B cell (primary cell): ENCODE measurements at regions not wholly inside any gene's neighbourhood (a gene's known extent, or its start where the extent isn't known, plus 50 kb on each side); places are given as distances from the start of the nearest gene placed in this dataset.

ENCODE experiments used
- ATAC-seq: fragments of 200-7000 bp; cut with Tn5 transposase; one replicate; pipeline ENCODE4 v1.10.0; 2021; ENCODE audit warnings: low read depth, mild to moderate bottlenecking, moderate number of reproducible peaks, moderate library complexity
- CTCF ChIA-PET: fragments of 350-600 bp; sonication (Branson Sonifier 250); formaldehyde crosslinking; loops from one replicate; lab custom pipeline; 2021; ENCODE audit warnings: antibody characterized with exemption, inconsistent platforms; lab: Charles Lee
- POLR2A ChIA-PET: fragments of 350-600 bp; sonication (Branson Sonifier 250); formaldehyde crosslinking; loops from one replicate; lab custom pipeline; 2021; ENCODE audit warnings: antibody characterized with exemption; lab: Charles Lee
- DNase-seq: peaks from one replicate; pipeline ENCODE4 v3.0.0; 2013
- H2AFZ ChIP-seq: 2 replicates; pipeline ENCODE4 v1.6.1; 2012; ENCODE audit warnings: mild to moderate bottlenecking, low read depth, low read length; ENCODE audit not compliant: insufficient read depth, poor library complexity, severe bottlenecking
- H3K27ac ChIP-seq, 2 donors: 1 replicate in 1 of 2; 2 replicates in 1 of 2; pipeline ENCODE4 v1.5.1; 2012 to 2013; ENCODE audit warnings: low read length in 2 of 2, mild to moderate bottlenecking in 2 of 2, moderate library complexity in 1 of 2
- H3K27me3 ChIP-seq, 4 experiments: fragments of 200-600 bp in 1 of 4; sonication (generic) in 1 of 4; replicated peaks in 1 of 4; 1 replicate in 2 of 4; 2 replicates in 2 of 4; pipeline versions ENCODE4 v1.6.1 to v1.7.0; 2013 to 2016; ENCODE audit warnings: low read length in 3 of 4, mild to moderate bottlenecking in 2 of 4, mixed read lengths in 1 of 4, moderate library complexity in 1 of 4; ENCODE audit not compliant: insufficient read depth in 4 of 4, control insufficient read depth in 3 of 4; ENCODE audit errors: control extremely low read depth in 1 of 4
- H3K36me3 ChIP-seq, 2 experiments: replicated peaks in 1 of 2; 1 replicate in 1 of 2; 2 replicates in 1 of 2; pipeline versions ENCODE4 v1.6.1 to v1.7.1; 2013; ENCODE audit warnings: low read length in 1 of 2; ENCODE audit not compliant: insufficient read depth in 2 of 2, control insufficient read depth in 1 of 2; ENCODE audit errors: control extremely low read depth in 1 of 2, extremely low read depth in 1 of 2
- H3K4me1 ChIP-seq, 2 donors: fragments of 200-600 bp in 1 of 2; sonication (generic) in 1 of 2; 1 replicate in 1 of 2; 2 replicates in 1 of 2; pipeline versions ENCODE4 v1.5.1 to v1.6.1; 2013 to 2017; ENCODE audit warnings: low read length in 2 of 2; ENCODE audit not compliant: control insufficient read depth in 2 of 2, insufficient read depth in 2 of 2
- H3K4me2 ChIP-seq: replicated peaks from 2 replicates; pipeline ENCODE3; 2012; ENCODE audit warnings: mild to moderate bottlenecking, low read depth, low read length; ENCODE audit not compliant: poor library complexity, severe bottlenecking
- H3K4me3 ChIP-seq, 5 experiments: fragments of 200-600 bp in 1 of 5; sonication (generic) in 1 of 5; 1 replicate in 3 of 5; 2 replicates in 2 of 5; pipeline versions ENCODE4 v1.5.1 to v1.7.0; 2011 to 2016; ENCODE audit warnings: low read length in 4 of 5, mild to moderate bottlenecking in 4 of 5, low read depth in 2 of 5, control low read depth in 1 of 5, moderate library complexity in 1 of 5; ENCODE audit not compliant: insufficient read depth in 1 of 5; ENCODE audit errors: control extremely low read depth in 1 of 5, extremely low read depth in 1 of 5
- H3K79me2 ChIP-seq: fragments of 200-600 bp; sonication (generic); one replicate; pipeline ENCODE4 v1.6.0; 2016; ENCODE audit warnings: low read length; ENCODE audit not compliant: control insufficient read depth, insufficient read depth
- H3K9ac ChIP-seq: fragments of 200-600 bp; sonication (generic); 2 replicates; pipeline ENCODE4 v1.6.1; 2017; ENCODE audit warnings: mild to moderate bottlenecking, low read length, moderate library complexity
- H3K9me3 ChIP-seq, 3 donors: one replicate each; pipeline versions ENCODE4 v1.6.1 to v1.7.1; 2013; ENCODE audit warnings: low read length in 2 of 3; ENCODE audit not compliant: control insufficient read depth in 2 of 3, insufficient read depth in 1 of 3; ENCODE audit errors: control extremely low read depth in 1 of 3
- H4K20me1 ChIP-seq: 2 replicates; pipeline ENCODE4 v1.6.0; 2012; ENCODE audit warnings: mild to moderate bottlenecking, low read length; ENCODE audit not compliant: insufficient read depth, control insufficient read depth, poor library complexity, severe bottlenecking
- H3K27ac Mint-ChIP-seq: one replicate; pipeline ENCODE4 v1.8.0; 2021; ENCODE audit warnings: mixed read lengths
- H3K27me3 Mint-ChIP-seq: one replicate; pipeline ENCODE4 v1.8.0; 2021; ENCODE audit warnings: mixed read lengths
- H3K4me1 Mint-ChIP-seq: one replicate; pipeline ENCODE4 v1.8.0; 2021; ENCODE audit warnings: mixed read lengths
- H3K4me3 Mint-ChIP-seq: one replicate; pipeline ENCODE4 v1.8.0; 2021; ENCODE audit warnings: mixed read lengths
- H3K9me3 Mint-ChIP-seq: one replicate; pipeline ENCODE4 v1.8.0; 2022; ENCODE audit warnings: mixed read lengths; ENCODE audit not compliant: insufficient read depth
- EZH2 ChIP-seq: IDR thresholded peaks from 2 replicates; pipeline ENCODE4 v1.6.1; 2012; ENCODE audit warnings: borderline replicate concordance, low read depth, mild to moderate bottlenecking, moderate library complexity, low read length; ENCODE audit not compliant: insufficient read depth, poor library complexity, severe bottlenecking
- WGBS: methylation state at CpG from one replicate; pipeline ENCODE4 v1.1.5; 2013; ENCODE audit warnings: missing lambda C conversion rate; ENCODE audit not compliant: insufficient coverage; 5-methylcytosine and 5-hydroxymethylcytosine counted together
- intact Hi-C: fragments of 100-400 bp; cut with micrococcal nuclease; formaldehyde crosslinking; loops from one replicate; pipeline ENCODE4 v1.10.0; 2022
- TF ChIP-seq, protein P1 (sequence below): fragments of 200-600 bp; IDR thresholded peaks from one replicate; pipeline ENCODE4 v1.8.0; 2022; ENCODE audit warnings: antibody characterized with exemption, mild to moderate bottlenecking

DNA sequence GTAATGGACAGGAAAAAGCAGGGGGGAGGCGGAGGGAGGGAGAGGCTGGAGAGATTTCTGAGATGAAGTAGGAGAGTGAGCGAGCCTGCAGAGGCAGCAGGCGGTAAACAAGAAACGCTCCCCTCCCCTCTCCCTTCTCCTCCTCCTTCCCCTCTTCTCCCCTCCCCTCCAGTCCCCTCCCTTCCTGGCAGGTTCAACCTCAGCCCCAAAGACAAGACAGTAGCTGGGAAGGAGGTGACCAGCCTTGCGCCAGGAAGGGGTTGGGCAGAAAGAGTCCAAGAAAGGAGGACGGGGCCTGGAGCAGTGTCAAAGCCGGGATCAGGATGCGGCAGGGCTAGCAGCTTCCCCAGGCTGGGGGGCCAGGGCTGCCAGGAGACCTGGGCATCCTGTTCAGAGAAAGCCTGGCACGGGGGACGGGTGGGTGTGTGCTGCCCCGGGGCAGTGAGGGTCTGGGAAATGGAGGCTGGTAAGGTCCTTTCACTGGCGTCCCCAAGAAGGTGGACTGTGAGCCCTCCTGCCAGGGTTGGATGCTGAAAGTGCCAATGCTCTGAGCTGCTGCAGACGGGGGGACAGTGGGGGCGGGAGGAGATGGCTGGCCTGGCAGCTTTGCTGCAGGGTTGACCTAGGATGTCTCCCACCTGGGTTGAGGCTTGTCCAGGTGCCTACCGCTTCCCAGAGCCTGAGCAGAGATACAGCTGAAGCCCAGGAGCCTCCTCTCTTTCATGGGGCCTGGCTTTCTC, 261.6 kb upstream of the TNRC6C start:
- intact Hi-C loops = no loop called here
- ChIA-PET POLR2A (no interaction called here), CTCF (no interaction called here)
- Histone ChIP-seq H3K4me2 (no peak overlapping the region), H4K20me1 (no peaks in the 10 kb centered on the region), H3K36me3 (no peaks in the 10 kb centered on the region), H3K4me1 (no peaks in the 10 kb centered on the region), H3K27me3 (peaks cover 0 to 36% (median 9%) of the 10 kb centered on the region in 4 experiments), H3K4me3 (no peak overlapping the region), H2AFZ (no peak overlapping the region), H3K27ac (no peak overlapping the region), H3K9me3 (peaks cover 2 to 18% (median 8%) of the 10 kb centered on the region in 3 donors), H3K79me2 (no peaks in the 10 kb centered on the region), H3K9ac (no peak overlapping the region)
- Mint-ChIP-seq H3K27me3 (peaks cover 56% of the 10 kb centered on the region), H3K4me1 (peaks cover 2% of the 10 kb centered on the region), H3K9me3 (peaks cover 4% of the 10 kb centered on the region), H3K27ac (no peak overlapping the region), H3K4me3 (no peak overlapping the region)
- TF ChIP-seq, protein P1, sequence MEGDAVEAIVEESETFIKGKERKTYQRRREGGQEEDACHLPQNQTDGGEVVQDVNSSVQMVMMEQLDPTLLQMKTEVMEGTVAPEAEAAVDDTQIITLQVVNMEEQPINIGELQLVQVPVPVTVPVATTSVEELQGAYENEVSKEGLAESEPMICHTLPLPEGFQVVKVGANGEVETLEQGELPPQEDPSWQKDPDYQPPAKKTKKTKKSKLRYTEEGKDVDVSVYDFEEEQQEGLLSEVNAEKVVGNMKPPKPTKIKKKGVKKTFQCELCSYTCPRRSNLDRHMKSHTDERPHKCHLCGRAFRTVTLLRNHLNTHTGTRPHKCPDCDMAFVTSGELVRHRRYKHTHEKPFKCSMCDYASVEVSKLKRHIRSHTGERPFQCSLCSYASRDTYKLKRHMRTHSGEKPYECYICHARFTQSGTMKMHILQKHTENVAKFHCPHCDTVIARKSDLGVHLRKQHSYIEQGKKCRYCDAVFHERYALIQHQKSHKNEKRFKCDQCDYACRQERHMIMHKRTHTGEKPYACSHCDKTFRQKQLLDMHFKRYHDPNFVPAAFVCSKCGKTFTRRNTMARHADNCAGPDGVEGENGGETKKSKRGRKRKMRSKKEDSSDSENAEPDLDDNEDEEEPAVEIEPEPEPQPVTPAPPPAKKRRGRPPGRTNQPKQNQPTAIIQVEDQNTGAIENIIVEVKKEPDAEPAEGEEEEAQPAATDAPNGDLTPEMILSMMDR = no peak
- no peak for TF ChIP-seq EZH2
- no peak for ATAC-seq
- DNase-seq = no peak
- WGBS = 73% methylated on average over 11 of the region's 15 CpGs
